SK-N-SH (cell line): ENCODE measurements at regions not wholly inside any gene's neighbourhood (a gene's known extent, or its start where the extent isn't known, plus 50 kb on each side); places are given as distances from the start of the nearest gene placed in this dataset.

Experiments used
- CTCF ChIA-PET: fragments of 300-600, 350-600 bp; formaldehyde crosslinking; extraction: SDS; loops from one replicate; lab custom pipeline; 2021; lab: Yijun Ruan, JAX
- POLR2A ChIA-PET: fragments of 350-600 bp; sonication (Branson Sonifier 250); formaldehyde crosslinking; extraction: SDS; loops from one replicate; lab custom pipeline; 2020; ENCODE audit warnings: antibody characterized with exemption, inconsistent platforms; lab: Yijun Ruan, JAX
- DNase-seq: peaks from one replicate; pipeline ENCODE4 v3.0.0; 2012
- H2AFZ ChIP-seq: fragments of 200-600 bp; sonication (generic); 2 replicates; pipeline ENCODE4 v1.8.1; 2016; ENCODE audit warnings: antibody characterized with exemption, mild to moderate bottlenecking, low read depth
- H3F3A ChIP-seq: fragments of 200-600 bp; sonication (generic); replicated peaks from 2 replicates; pipeline ENCODE3; 2016; ENCODE audit warnings: antibody characterized with exemption, mild to moderate bottlenecking; ENCODE audit not compliant: insufficient read depth
- H3K27ac ChIP-seq, 2 experiments: fragments of 200-500 bp in 1 of 2; fragments of 200-600 bp in 1 of 2; sonication (Bioruptor generic) in 1 of 2; sonication (generic), shearing (Covaris generic) in 1 of 2; 2 replicates each; pipeline versions ENCODE4 v1.5.1 to v1.6.1; 2014 to 2016; ENCODE audit warnings: low read depth in 2 of 2, inconsistent platforms in 1 of 2, low read length in 1 of 2, mild to moderate bottlenecking in 1 of 2, mixed read lengths in 1 of 2
- H3K27me3 ChIP-seq: fragments of 200-600 bp; sonication (generic), shearing (Covaris generic); 2 replicates; pipeline ENCODE4 v1.6.1; 2016; ENCODE audit warnings: mixed run types; ENCODE audit not compliant: insufficient read depth
- H3K36me3 ChIP-seq, 2 experiments: fragments of 200-500 bp in 1 of 2; fragments of 200-600 bp in 1 of 2; sonication (Bioruptor generic) in 1 of 2; sonication (generic) in 1 of 2; replicated peaks in 1 of 2; 2 replicates each; pipeline versions ENCODE3 to v1.5.1; 2014 to 2016; ENCODE audit warnings: low read length in 1 of 2, mild to moderate bottlenecking in 1 of 2; ENCODE audit not compliant: insufficient read depth in 2 of 2, control insufficient read depth in 1 of 2
- H3K4me1 ChIP-seq, 2 experiments: fragments of 200-500 bp in 1 of 2; fragments of 200-600 bp in 1 of 2; sonication (Bioruptor generic) in 1 of 2; sonication (generic), shearing (Covaris generic) in 1 of 2; 2 replicates each; pipeline versions ENCODE4 v1.5.1 to v1.6.1; 2014 to 2016; ENCODE audit warnings: low read depth in 1 of 2, low read length in 1 of 2, mixed run types in 1 of 2; ENCODE audit not compliant: insufficient read depth in 2 of 2, control insufficient read depth in 1 of 2
- H3K4me2 ChIP-seq: fragments of 200-600 bp; sonication (generic), shearing (Covaris generic); 2 replicates; pipeline ENCODE4 v1.6.1; 2017; ENCODE audit warnings: mixed run types
- H3K4me3 ChIP-seq, 2 experiments: fragments of 200-500 bp in 1 of 2; fragments of 200-600 bp in 1 of 2; sonication (Bioruptor generic) in 1 of 2; sonication (generic), shearing (Covaris generic) in 1 of 2; 2 replicates each; pipeline versions ENCODE4 v1.5.1 to v1.8.1; 2014 to 2016; ENCODE audit warnings: low read depth in 2 of 2, inconsistent platforms in 1 of 2, low read length in 1 of 2, mild to moderate bottlenecking in 1 of 2, mixed read lengths in 1 of 2, moderate library complexity in 1 of 2
- H3K79me2 ChIP-seq: fragments of 200-600 bp; sonication (generic); 2 replicates; pipeline ENCODE4 v1.8.1; 2017; ENCODE audit warnings: mild to moderate bottlenecking; ENCODE audit not compliant: insufficient read depth
- H3K9ac ChIP-seq: fragments of 200-600 bp; sonication (generic); 2 replicates; pipeline ENCODE4 v1.6.1; 2017; ENCODE audit warnings: mixed run types
- H3K9me2 ChIP-seq: fragments of 200-600 bp; sonication (generic); 2 replicates; pipeline ENCODE4 v1.6.1; 2017; ENCODE audit warnings: mixed run types
- H3K9me3 ChIP-seq: fragments of 200-600 bp; sonication (generic); 2 replicates; pipeline ENCODE4 v1.6.1; 2017; ENCODE audit warnings: mixed run types, mild to moderate bottlenecking, moderate library complexity
- H4K20me1 ChIP-seq: fragments of 200-600 bp; sonication (generic); 2 replicates; pipeline ENCODE4 v1.6.1; 2017; ENCODE audit warnings: mild to moderate bottlenecking, mixed run types; ENCODE audit not compliant: insufficient read depth
- ELF1 ChIP-seq: IDR thresholded peaks from 2 replicates; pipeline ENCODE4 v1.4.0; 2012
- FOSL2 ChIP-seq: IDR thresholded peaks from 2 replicates; pipeline ENCODE4 v1.4.0; 2012; ENCODE audit warnings: low read depth, mild to moderate bottlenecking, moderate library complexity, borderline replicate concordance
- FOXM1 ChIP-seq: IDR thresholded peaks from 2 replicates; pipeline ENCODE4 v1.4.0; 2012; ENCODE audit warnings: low read depth, mild to moderate bottlenecking
- GATA2 ChIP-seq: sonication (generic); formaldehyde crosslinking; IDR thresholded peaks from 2 replicates; pipeline ENCODE4 v1.5.0; 2020; ENCODE audit warnings: mild to moderate bottlenecking, missing genetic modification reagents
- NFIC ChIP-seq: IDR thresholded peaks from 2 replicates; pipeline ENCODE4 v1.4.0; 2012; ENCODE audit warnings: borderline replicate concordance
- NRF1 ChIP-seq: IDR thresholded peaks from 2 replicates; pipeline ENCODE4 v1.6.1; 2012; ENCODE audit warnings: low read depth, mild to moderate bottlenecking, low read length
- POLR2AphosphoS5 ChIP-seq: IDR thresholded peaks from 2 replicates; pipeline ENCODE4 v1.6.1; 2012; ENCODE audit warnings: low read depth, low read length
- RCOR1 ChIP-seq: fragments of 150-350 bp; IDR thresholded peaks from 2 replicates; pipeline ENCODE4 v1.6.1; 2017; ENCODE audit warnings: antibody characterized with exemption, low read length
- RFX5 ChIP-seq: IDR thresholded peaks from 2 replicates; pipeline ENCODE4 v1.6.1; 2012; ENCODE audit warnings: mild to moderate bottlenecking, improper control_type of control experiment, low read length
- TCF12 ChIP-seq: IDR thresholded peaks from 2 replicates; pipeline ENCODE4 v1.4.0; 2012
- TEAD4 ChIP-seq: IDR thresholded peaks from 2 replicates; pipeline ENCODE4 v1.4.0; 2012; ENCODE audit warnings: mild to moderate bottlenecking, borderline replicate concordance; ENCODE audit not compliant: insufficient read depth
- WGBS: methylation state at CpG from one replicate; pipeline ENCODE4 v1.1.6; 2017; ENCODE audit warnings: low lambda C conversion rate; 5-methylcytosine and 5-hydroxymethylcytosine counted together
- TF ChIP-seq, protein P1 (sequence below): IDR thresholded peaks from 2 replicates; pipeline ENCODE4 v1.6.1; 2012; ENCODE audit warnings: mild to moderate bottlenecking, low read depth, low read length, moderate library complexity
- TF ChIP-seq, protein P2 (sequence below): IDR thresholded peaks from 2 replicates; pipeline ENCODE4 v1.4.0; 2012; ENCODE audit warnings: low read depth, borderline replicate concordance
- TF ChIP-seq, protein P3 (sequence below): IDR thresholded peaks from 2 replicates; pipeline ENCODE4 v1.4.0; 2012; ENCODE audit warnings: low read depth
- TF ChIP-seq, protein P4 (sequence below): fragments of 200-600 bp; sonication (generic); IDR thresholded peaks from 2 replicates; pipeline ENCODE4 v1.6.1; 2017; ENCODE audit warnings: antibody characterized with exemption, mild to moderate bottlenecking, moderate library complexity
- TF ChIP-seq, protein P5 (sequence below): fragments of 150-350 bp; IDR thresholded peaks from 2 replicates; pipeline ENCODE4 v1.6.1; 2017; ENCODE audit warnings: antibody characterized with exemption, low read length, low read depth, borderline replicate concordance

DNA sequence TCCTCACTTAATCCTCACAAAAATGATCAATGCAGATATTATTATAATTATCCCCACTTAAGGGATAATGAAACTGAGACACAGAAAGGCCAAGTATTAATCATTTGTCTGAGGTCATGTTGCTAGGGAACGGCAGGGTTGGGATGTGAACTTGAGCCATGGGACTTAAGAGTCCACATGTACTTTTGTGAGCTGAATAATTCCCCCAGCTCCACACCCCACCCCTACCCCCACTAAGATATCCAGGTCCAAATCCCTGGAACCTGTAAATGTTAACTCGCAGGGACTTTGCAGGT lies 290.5 kb upstream of the GADL1 start:
- H3K27ac ChIP-seq, result no peak overlapping the region
- no peaks in the 10 kb centered on the region for H3K9me2 ChIP-seq
- POLR2A ChIA-PET, result no interaction called here
- no peak overlapping the region for H3K4me3 ChIP-seq
- H4K20me1 ChIP-seq, result no peaks in the 10 kb centered on the region
- no peaks in the 10 kb centered on the region for H3K9me3 ChIP-seq
- H2AFZ ChIP-seq, result no peak overlapping the region
- CTCF ChIA-PET, result no interaction called here
- no peaks in the 10 kb centered on the region for H3K36me3 ChIP-seq
- no peaks in the 10 kb centered on the region for H3F3A ChIP-seq
- no peaks in the 10 kb centered on the region; the same call in 1 of the 2 replicates for H3K27me3 ChIP-seq
- TF ChIP-seq, protein P1, sequence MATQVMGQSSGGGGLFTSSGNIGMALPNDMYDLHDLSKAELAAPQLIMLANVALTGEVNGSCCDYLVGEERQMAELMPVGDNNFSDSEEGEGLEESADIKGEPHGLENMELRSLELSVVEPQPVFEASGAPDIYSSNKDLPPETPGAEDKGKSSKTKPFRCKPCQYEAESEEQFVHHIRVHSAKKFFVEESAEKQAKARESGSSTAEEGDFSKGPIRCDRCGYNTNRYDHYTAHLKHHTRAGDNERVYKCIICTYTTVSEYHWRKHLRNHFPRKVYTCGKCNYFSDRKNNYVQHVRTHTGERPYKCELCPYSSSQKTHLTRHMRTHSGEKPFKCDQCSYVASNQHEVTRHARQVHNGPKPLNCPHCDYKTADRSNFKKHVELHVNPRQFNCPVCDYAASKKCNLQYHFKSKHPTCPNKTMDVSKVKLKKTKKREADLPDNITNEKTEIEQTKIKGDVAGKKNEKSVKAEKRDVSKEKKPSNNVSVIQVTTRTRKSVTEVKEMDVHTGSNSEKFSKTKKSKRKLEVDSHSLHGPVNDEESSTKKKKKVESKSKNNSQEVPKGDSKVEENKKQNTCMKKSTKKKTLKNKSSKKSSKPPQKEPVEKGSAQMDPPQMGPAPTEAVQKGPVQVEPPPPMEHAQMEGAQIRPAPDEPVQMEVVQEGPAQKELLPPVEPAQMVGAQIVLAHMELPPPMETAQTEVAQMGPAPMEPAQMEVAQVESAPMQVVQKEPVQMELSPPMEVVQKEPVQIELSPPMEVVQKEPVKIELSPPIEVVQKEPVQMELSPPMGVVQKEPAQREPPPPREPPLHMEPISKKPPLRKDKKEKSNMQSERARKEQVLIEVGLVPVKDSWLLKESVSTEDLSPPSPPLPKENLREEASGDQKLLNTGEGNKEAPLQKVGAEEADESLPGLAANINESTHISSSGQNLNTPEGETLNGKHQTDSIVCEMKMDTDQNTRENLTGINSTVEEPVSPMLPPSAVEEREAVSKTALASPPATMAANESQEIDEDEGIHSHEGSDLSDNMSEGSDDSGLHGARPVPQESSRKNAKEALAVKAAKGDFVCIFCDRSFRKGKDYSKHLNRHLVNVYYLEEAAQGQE, result no peak
- TF ChIP-seq RCOR1 (no peak), FOXM1 (no peak), FOSL2 (no peak), POLR2AphosphoS5 (no peak), RFX5 (no peak), TCF12 (no peak), TEAD4 (no peak), NRF1 (no peak), ELF1 (no peak), NFIC (no peak), GATA2 (CRISPR knock-in tag) (no peak)
- TF ChIP-seq, protein P2, sequence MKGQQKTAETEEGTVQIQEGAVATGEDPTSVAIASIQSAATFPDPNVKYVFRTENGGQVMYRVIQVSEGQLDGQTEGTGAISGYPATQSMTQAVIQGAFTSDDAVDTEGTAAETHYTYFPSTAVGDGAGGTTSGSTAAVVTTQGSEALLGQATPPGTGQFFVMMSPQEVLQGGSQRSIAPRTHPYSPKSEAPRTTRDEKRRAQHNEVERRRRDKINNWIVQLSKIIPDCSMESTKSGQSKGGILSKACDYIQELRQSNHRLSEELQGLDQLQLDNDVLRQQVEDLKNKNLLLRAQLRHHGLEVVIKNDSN, result no peak
- TF ChIP-seq, protein P3, sequence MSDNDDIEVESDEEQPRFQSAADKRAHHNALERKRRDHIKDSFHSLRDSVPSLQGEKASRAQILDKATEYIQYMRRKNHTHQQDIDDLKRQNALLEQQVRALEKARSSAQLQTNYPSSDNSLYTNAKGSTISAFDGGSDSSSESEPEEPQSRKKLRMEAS, result no peak
- TF ChIP-seq, protein P4, sequence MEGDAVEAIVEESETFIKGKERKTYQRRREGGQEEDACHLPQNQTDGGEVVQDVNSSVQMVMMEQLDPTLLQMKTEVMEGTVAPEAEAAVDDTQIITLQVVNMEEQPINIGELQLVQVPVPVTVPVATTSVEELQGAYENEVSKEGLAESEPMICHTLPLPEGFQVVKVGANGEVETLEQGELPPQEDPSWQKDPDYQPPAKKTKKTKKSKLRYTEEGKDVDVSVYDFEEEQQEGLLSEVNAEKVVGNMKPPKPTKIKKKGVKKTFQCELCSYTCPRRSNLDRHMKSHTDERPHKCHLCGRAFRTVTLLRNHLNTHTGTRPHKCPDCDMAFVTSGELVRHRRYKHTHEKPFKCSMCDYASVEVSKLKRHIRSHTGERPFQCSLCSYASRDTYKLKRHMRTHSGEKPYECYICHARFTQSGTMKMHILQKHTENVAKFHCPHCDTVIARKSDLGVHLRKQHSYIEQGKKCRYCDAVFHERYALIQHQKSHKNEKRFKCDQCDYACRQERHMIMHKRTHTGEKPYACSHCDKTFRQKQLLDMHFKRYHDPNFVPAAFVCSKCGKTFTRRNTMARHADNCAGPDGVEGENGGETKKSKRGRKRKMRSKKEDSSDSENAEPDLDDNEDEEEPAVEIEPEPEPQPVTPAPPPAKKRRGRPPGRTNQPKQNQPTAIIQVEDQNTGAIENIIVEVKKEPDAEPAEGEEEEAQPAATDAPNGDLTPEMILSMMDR, result no peak
- TF ChIP-seq, protein P5, sequence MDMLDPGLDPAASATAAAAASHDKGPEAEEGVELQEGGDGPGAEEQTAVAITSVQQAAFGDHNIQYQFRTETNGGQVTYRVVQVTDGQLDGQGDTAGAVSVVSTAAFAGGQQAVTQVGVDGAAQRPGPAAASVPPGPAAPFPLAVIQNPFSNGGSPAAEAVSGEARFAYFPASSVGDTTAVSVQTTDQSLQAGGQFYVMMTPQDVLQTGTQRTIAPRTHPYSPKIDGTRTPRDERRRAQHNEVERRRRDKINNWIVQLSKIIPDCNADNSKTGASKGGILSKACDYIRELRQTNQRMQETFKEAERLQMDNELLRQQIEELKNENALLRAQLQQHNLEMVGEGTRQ, result no peak
- H3K4me2 ChIP-seq, result no peak overlapping the region
- H3K4me1 ChIP-seq, result no peaks in the 10 kb centered on the region
- no peaks in the 10 kb centered on the region for H3K79me2 ChIP-seq
- no peak for DNase-seq
- no peak overlapping the region for H3K9ac ChIP-seq
- WGBS, result 59% methylated on average over 2 of the region's 2 CpGs
